Endothelial cell of umbilical vein (primary cell): ENCODE measurements at regions not wholly inside any gene's neighbourhood (a gene's known extent, or its start where the extent isn't known, plus 50 kb on each side); places are given as distances from the start of the nearest gene placed in this dataset.

Source experiments
- BruUV-seq: library from RNA; stranded (reverse); fragments of 400-500 nt; replicated peaks from 2 replicates; lab custom pipeline; 2021; lab: Mats Ljungman, UMichigan
- CTCF ChIA-PET: fragments of 300-600, 350-600 bp; sonication (Branson Sonifier 250); formaldehyde crosslinking; loops from one replicate; lab custom pipeline; 2021; ENCODE audit warnings: antibody characterized with exemption, inconsistent platforms; lab: Charles Lee
- POLR2A ChIA-PET: fragments of 300-600, 350-600 bp; sonication (Branson Sonifier 250); formaldehyde crosslinking; loops from one replicate; lab custom pipeline; 2021; ENCODE audit warnings: antibody characterized with exemption, inconsistent platforms; lab: Charles Lee
- DNase-seq: peaks from one replicate; pipeline ENCODE4 v3.0.0-alpha.2; 2011; ENCODE audit warnings: low read depth, low spot score
- FAIRE-seq: peaks from 2 replicates; lab custom pipeline; 2011; peaks lifted over from hg19 to GRCh38; lab: Jason Lieb, UNC
- H2AFZ ChIP-seq: 2 replicates; pipeline ENCODE4 v1.6.0; 2012; ENCODE audit warnings: low read depth, low read length, control low read depth, inconsistent platforms
- H3K27ac ChIP-seq: 2 replicates; pipeline ENCODE4 v1.5.1; 2011; ENCODE audit warnings: low read depth, mild to moderate bottlenecking, control low read depth, low read length, moderate library complexity; ENCODE audit not compliant: insufficient read depth
- H3K27me3 ChIP-seq, 2 experiments: 2 replicates each; pipeline versions ENCODE4 v1.6.0 to v1.6.1; 2011; ENCODE audit warnings: low read length in 2 of 2, mixed read lengths in 1 of 2; ENCODE audit not compliant: control insufficient read depth in 2 of 2, insufficient read depth in 2 of 2
- H3K36me3 ChIP-seq, 2 experiments: 2 replicates in 1 of 2; 3 replicates in 1 of 2; pipeline ENCODE4 v1.5.1; 2011; ENCODE audit warnings: low read length in 2 of 2, mild to moderate bottlenecking in 1 of 2, moderate library complexity in 1 of 2; ENCODE audit not compliant: control insufficient read depth in 2 of 2, insufficient read depth in 2 of 2; ENCODE audit errors: extremely low read depth in 1 of 2
- H3K4me1 ChIP-seq: 3 replicates; pipeline ENCODE4 v1.5.1; 2011; ENCODE audit warnings: mild to moderate bottlenecking, low read length; ENCODE audit not compliant: control insufficient read depth, insufficient read depth; ENCODE audit errors: extremely low read depth
- H3K4me2 ChIP-seq: 2 replicates; pipeline ENCODE4 v1.6.1; 2011; ENCODE audit warnings: low read length, control low read depth, mixed read lengths; ENCODE audit not compliant: insufficient read depth
- H3K4me3 ChIP-seq, 3 experiments: fragments of 200-600 bp in 1 of 3; sonication (generic), shearing (Covaris generic) in 1 of 3; replicated peaks in 1 of 3; 2 replicates each; pipeline ENCODE4 v1.5.1; 2011 to 2016; ENCODE audit warnings: control low read depth in 3 of 3, low read length in 3 of 3, mild to moderate bottlenecking in 2 of 3, inconsistent platforms in 1 of 3, low read depth in 1 of 3, moderate library complexity in 1 of 3; ENCODE audit not compliant: insufficient read depth in 1 of 3
- H3K79me2 ChIP-seq: 2 replicates; pipeline ENCODE4 v1.6.0; 2012; ENCODE audit warnings: low read length, inconsistent platforms; ENCODE audit not compliant: control insufficient read depth, insufficient read depth
- H3K9ac ChIP-seq: replicated peaks from 2 replicates; pipeline ENCODE3; 2011; ENCODE audit warnings: low read length, control low read depth; ENCODE audit not compliant: insufficient read depth; ENCODE audit errors: extremely low read depth
- H3K9me1 ChIP-seq: replicated peaks from 3 replicates; pipeline ENCODE4 v1.6.0; 2011; ENCODE audit warnings: mild to moderate bottlenecking, low read length; ENCODE audit not compliant: control insufficient read depth, insufficient read depth; ENCODE audit errors: extremely low read depth
- H3K9me3 ChIP-seq: replicated peaks from 2 replicates; pipeline ENCODE4 v1.5.1; 2012; ENCODE audit warnings: low read length, inconsistent platforms; ENCODE audit not compliant: control insufficient read depth, insufficient read depth
- H4K20me1 ChIP-seq: replicated peaks from 2 replicates; pipeline ENCODE3; 2011; ENCODE audit warnings: mild to moderate bottlenecking, low read length; ENCODE audit not compliant: control insufficient read depth, insufficient read depth; ENCODE audit errors: extremely low read depth
- EZH2 ChIP-seq: IDR thresholded peaks from 2 replicates; pipeline ENCODE4 v1.6.1; 2012; ENCODE audit warnings: borderline replicate concordance, low read depth, mild to moderate bottlenecking, moderate library complexity, low read length, inconsistent platforms; ENCODE audit not compliant: severe bottlenecking
- FOS ChIP-seq: IDR thresholded peaks from 2 replicates; pipeline ENCODE4 v1.6.1; 2011; ENCODE audit warnings: mild to moderate bottlenecking, low read length, moderate library complexity, borderline replicate concordance; ENCODE audit not compliant: insufficient read depth
- GATA2 ChIP-seq: IDR thresholded peaks from 2 replicates; pipeline ENCODE4 v1.7.0; 2011; ENCODE audit warnings: low read depth, mild to moderate bottlenecking, moderate library complexity, mixed read lengths, low read length; ENCODE audit not compliant: insufficient read length, insufficient read depth
- JUN ChIP-seq: IDR thresholded peaks from 2 replicates; pipeline ENCODE4 v1.6.1; 2011; ENCODE audit warnings: borderline replicate concordance, low read depth; ENCODE audit not compliant: insufficient read length, insufficient read depth
- MYC ChIP-seq: IDR thresholded peaks from one replicate; pipeline ENCODE4 v1.6.1; 2011; ENCODE audit warnings: mild to moderate bottlenecking, low read depth, low read length
- POLR2A ChIP-seq: IDR thresholded peaks from 2 replicates; pipeline ENCODE4 v1.6.1; 2012; ENCODE audit warnings: low read depth, mild to moderate bottlenecking, control low read depth, low read length
- POLR2AphosphoS5 ChIP-seq: IDR thresholded peaks from 2 replicates; pipeline ENCODE4 v1.6.1; 2012; ENCODE audit warnings: low read depth, mild to moderate bottlenecking, control low read depth, low read length, moderate library complexity; ENCODE audit not compliant: insufficient read depth
- dilution Hi-C: fragments of 300-500 bp; cut with MboI; formaldehyde crosslinking; loops from one replicate; pipeline ENCODE4 v1.15.0; 2019; ENCODE audit warnings: low sequenced_read_pairs; ENCODE audit not compliant: extremely low pct_ligation_motif_present
- intact Hi-C: fragments of 100-400 bp; cut with micrococcal nuclease; formaldehyde crosslinking; loops from one replicate; pipeline ENCODE4 v1.10.0; 2022
- TF ChIP-seq, protein P1 (sequence below): IDR thresholded peaks from 2 replicates; pipeline ENCODE4 v1.6.1; 2011; ENCODE audit not compliant: insufficient read depth, insufficient read length
- TF ChIP-seq, protein P2 (sequence below), 2 donors: IDR thresholded peaks; 1 replicate in 1 of 2; 2 replicates in 1 of 2; pipeline ENCODE4 v1.5.1; 2011; ENCODE audit warnings: low read length in 2 of 2, mild to moderate bottlenecking in 2 of 2, moderate library complexity in 2 of 2, control low read depth in 1 of 2, inconsistent platforms in 1 of 2, low read depth in 1 of 2; ENCODE audit not compliant: insufficient read depth in 1 of 2; ENCODE audit errors: extremely low read depth in 1 of 2

DNA sequence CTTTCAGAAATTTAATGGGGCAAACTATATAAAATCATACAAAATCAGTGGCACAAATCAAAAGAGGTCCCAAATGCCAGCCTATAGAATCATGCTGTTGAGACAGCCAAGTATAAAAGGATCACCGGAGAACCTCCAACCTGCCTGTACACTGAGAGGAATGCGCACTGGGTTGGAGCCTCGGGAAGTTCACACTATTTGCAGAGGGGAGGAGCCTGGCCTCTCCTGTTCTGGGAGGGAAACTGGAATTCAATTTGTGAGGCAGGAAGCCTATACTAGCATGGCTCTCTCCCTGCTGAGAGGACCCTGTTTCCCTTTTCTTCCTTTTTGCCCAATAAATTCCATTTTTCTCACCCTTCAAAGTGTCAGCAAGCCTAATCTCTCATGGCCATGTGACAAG, 406.0 kb downstream of the HINT1 start:
- H3K27me3 ChIP-seq = no peaks in the 10 kb centered on the region
- no peak overlapping the region for H3K4me2 ChIP-seq
- no peaks in the 10 kb centered on the region for H3K9me1 ChIP-seq
- no peaks in the 10 kb centered on the region for H4K20me1 ChIP-seq
- no peak overlapping the region for H3K9ac ChIP-seq
- FAIRE-seq (no peak), DNase-seq (no peak)
- H3K4me1 ChIP-seq = no peaks in the 10 kb centered on the region
- no peak overlapping the region for H3K27ac ChIP-seq
- H3K4me3 ChIP-seq = no peak overlapping the region
- BruUV-seq = no TSS peak
- ChIA-PET CTCF (no interaction called here), POLR2A (no interaction called here)
- no peaks in the 10 kb centered on the region for H3K36me3 ChIP-seq
- dilution Hi-C loops = no loop called here
- no peak overlapping the region for H2AFZ ChIP-seq
- no peaks in the 10 kb centered on the region for H3K79me2 ChIP-seq
- no peak for TF ChIP-seq JUN
- TF ChIP-seq GATA2 = no peak
- no peak for TF ChIP-seq POLR2A
- TF ChIP-seq EZH2 = no peak
- TF ChIP-seq MYC = no peak
- no peak for TF ChIP-seq FOS
- TF ChIP-seq, protein P1, sequence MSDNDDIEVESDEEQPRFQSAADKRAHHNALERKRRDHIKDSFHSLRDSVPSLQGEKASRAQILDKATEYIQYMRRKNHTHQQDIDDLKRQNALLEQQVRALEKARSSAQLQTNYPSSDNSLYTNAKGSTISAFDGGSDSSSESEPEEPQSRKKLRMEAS = no peak
- TF ChIP-seq, protein P2, sequence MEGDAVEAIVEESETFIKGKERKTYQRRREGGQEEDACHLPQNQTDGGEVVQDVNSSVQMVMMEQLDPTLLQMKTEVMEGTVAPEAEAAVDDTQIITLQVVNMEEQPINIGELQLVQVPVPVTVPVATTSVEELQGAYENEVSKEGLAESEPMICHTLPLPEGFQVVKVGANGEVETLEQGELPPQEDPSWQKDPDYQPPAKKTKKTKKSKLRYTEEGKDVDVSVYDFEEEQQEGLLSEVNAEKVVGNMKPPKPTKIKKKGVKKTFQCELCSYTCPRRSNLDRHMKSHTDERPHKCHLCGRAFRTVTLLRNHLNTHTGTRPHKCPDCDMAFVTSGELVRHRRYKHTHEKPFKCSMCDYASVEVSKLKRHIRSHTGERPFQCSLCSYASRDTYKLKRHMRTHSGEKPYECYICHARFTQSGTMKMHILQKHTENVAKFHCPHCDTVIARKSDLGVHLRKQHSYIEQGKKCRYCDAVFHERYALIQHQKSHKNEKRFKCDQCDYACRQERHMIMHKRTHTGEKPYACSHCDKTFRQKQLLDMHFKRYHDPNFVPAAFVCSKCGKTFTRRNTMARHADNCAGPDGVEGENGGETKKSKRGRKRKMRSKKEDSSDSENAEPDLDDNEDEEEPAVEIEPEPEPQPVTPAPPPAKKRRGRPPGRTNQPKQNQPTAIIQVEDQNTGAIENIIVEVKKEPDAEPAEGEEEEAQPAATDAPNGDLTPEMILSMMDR (IDR thresholded peaks at IDR 0.05; ENCODE audit: extremely low read depth in 1 of 2, insufficient read depth in 1 of 2, low read depth in 1 of 2, low read length in 2 of 2) = no peak
- no peak for TF ChIP-seq POLR2AphosphoS5
- H3K9me3 ChIP-seq = no peaks in the 10 kb centered on the region
- intact Hi-C loops = no loop called here
